Activated CD4-positive, alpha-beta T cell treated with anti-CD3 and anti-CD28 coated beads for 1 hour (primary cell): ENCODE measurements at regions not wholly inside any gene's neighbourhood (a gene's known extent, or its start where the extent isn't known, plus 50 kb on each side); places are given as distances from the start of the nearest gene placed in this dataset.
"Not testable (repeated sequence)": the region's sequence is repeated elsewhere in the genome, so short reads cannot be mapped to it uniquely, and the experiment has no call there.

Source experiments
- DNase-seq: peaks from one replicate; pipeline ENCODE4 v3.0.0-alpha.2; 2020

- DNase-seq = no peak
These were observed 364.5 kb downstream of the ADGRD1 start for GRCh38 chr12:131318045-131318685.

GRCh38 chr12:131321988-131322387 is 368.3 kb downstream of the ADGRD1 start:
- no peak for DNase-seq

GRCh38 chr12:131322460-131322859 is 368.8 kb downstream of the ADGRD1 start:
- not testable (repeated sequence) for DNase-seq

- no peak for DNase-seq
These were observed 370.2 kb downstream of the ADGRD1 start for GRCh38 chr12:131323879-131324278.

- no peak for DNase-seq
These were observed 374.1 kb downstream of the ADGRD1 start for GRCh38 chr12:131327521-131328488.

- not testable (repeated sequence) for DNase-seq
These were observed 375.4 kb downstream of the ADGRD1 start for GRCh38 chr12:131328861-131329845.

- DNase-seq = no peak
These were observed 376.6 kb downstream of the ADGRD1 start for GRCh38 chr12:131330106-131330815.

- DNase-seq = no peak
These were observed 377.5 kb downstream of the ADGRD1 start for GRCh38 chr12:131331148-131331750.

- DNase-seq = no peak
These were observed 378.5 kb downstream of the ADGRD1 start for GRCh38 chr12:131332224-131332623.

GRCh38 chr12:131333136-131333535 is 377.8 kb upstream of the SFSWAP start:
- no peak for DNase-seq

- no peak for DNase-seq
These were observed 377.1 kb upstream of the SFSWAP start for GRCh38 chr12:131333621-131334440.

- no peak for DNase-seq
These were observed 376.1 kb upstream of the SFSWAP start for GRCh38 chr12:131334835-131335234.

- DNase-seq = no peak
These were observed 375.4 kb upstream of the SFSWAP start for GRCh38 chr12:131335456-131335855.

- not testable (repeated sequence) for DNase-seq
These were observed 373.0 kb upstream of the SFSWAP start for GRCh38 chr12:131337861-131338260.

GRCh38 chr12:131340616-131341210 is 370.2 kb upstream of the SFSWAP start:
- no peak for DNase-seq

- DNase-seq = not testable (repeated sequence)
These were observed 369.3 kb upstream of the SFSWAP start for GRCh38 chr12:131341608-131342007.

GRCh38 chr12:131343436-131343835 is 367.5 kb upstream of the SFSWAP start:
- not testable (repeated sequence) for DNase-seq

- DNase-seq = not testable (repeated sequence)
These were observed 366.0 kb upstream of the SFSWAP start for GRCh38 chr12:131344715-131345520.
